T1000 (cell line): ENCODE measurements at regions not wholly inside any gene's neighbourhood (a gene's known extent, or its start where the extent isn't known, plus 50 kb on each side); places are given as distances from the start of the nearest gene placed in this dataset.
"Not testable (repeated sequence)": the region's sequence is repeated elsewhere in the genome, so short reads cannot be mapped to it uniquely, and the experiment has no call there.

Experiments
- DNase-seq: peaks from one replicate; lab custom pipeline; 2025; ENCODE audit warnings: mixed read lengths; lab: John Stamatoyannopoulos, UW

GRCh38 chr21:27570306-27570868, 603.5 kb upstream of the ADAMTS5 start:
- peak; percentile 46 for DNase-seq

GRCh38 chr21:27569831-27570230, 602.9 kb upstream of the ADAMTS5 start:
- DNase-seq = no peak

- no peak for DNase-seq
Measured at GRCh38 chr21:27569091-27569490, 602.2 kb upstream of the ADAMTS5 start.

- no peak for DNase-seq
Measured at GRCh38 chr21:27567381-27567780, 600.5 kb upstream of the ADAMTS5 start.

GRCh38 chr21:27566521-27566920, 599.6 kb upstream of the ADAMTS5 start:
- DNase-seq = no peak

GRCh38 chr21:27565364-27565763, 598.5 kb upstream of the ADAMTS5 start:
- DNase-seq = no peak

GRCh38 chr21:27564684-27565301, 597.9 kb upstream of the ADAMTS5 start:
- DNase-seq = no peak

GRCh38 chr21:27562303-27562702, 595.4 kb upstream of the ADAMTS5 start:
- no peak for DNase-seq

- no peak for DNase-seq
Measured at GRCh38 chr21:27561116-27561515, 594.2 kb upstream of the ADAMTS5 start.

- DNase-seq = no peak
Measured at GRCh38 chr21:27557356-27557755, 590.5 kb upstream of the ADAMTS5 start.

- no peak for DNase-seq
Measured at GRCh38 chr21:27555996-27556395, 589.1 kb upstream of the ADAMTS5 start.

- no peak for DNase-seq
Measured at GRCh38 chr21:27550287-27550686, 583.4 kb upstream of the ADAMTS5 start.

GRCh38 chr21:27548486-27548885, 581.6 kb upstream of the ADAMTS5 start:
- no peak for DNase-seq

GRCh38 chr21:27545754-27546349, 579.0 kb upstream of the ADAMTS5 start:
- DNase-seq = no peak

- not testable (repeated sequence) for DNase-seq
Measured at GRCh38 chr21:27542126-27542525, 575.2 kb upstream of the ADAMTS5 start.

- DNase-seq = no peak
Measured at GRCh38 chr21:27536319-27536718, 569.4 kb upstream of the ADAMTS5 start.

GRCh38 chr21:27535188-27535587, 568.3 kb upstream of the ADAMTS5 start:
- DNase-seq = no peak

- DNase-seq = no peak
Measured at GRCh38 chr21:27534206-27534605, 567.3 kb upstream of the ADAMTS5 start.

GRCh38 chr21:27532076-27532475, 565.2 kb upstream of the ADAMTS5 start:
- DNase-seq = no peak

GRCh38 chr21:27528697-27529096, 561.8 kb upstream of the ADAMTS5 start:
- DNase-seq = no peak

- no peak for DNase-seq
Measured at GRCh38 chr21:27526451-27526850, 559.6 kb upstream of the ADAMTS5 start.

- no peak for DNase-seq
Measured at GRCh38 chr21:27525780-27526179, 558.9 kb upstream of the ADAMTS5 start.

- DNase-seq = no peak
Measured at GRCh38 chr21:27519361-27519760, 552.5 kb upstream of the ADAMTS5 start.

GRCh38 chr21:27517177-27517576, 550.3 kb upstream of the ADAMTS5 start:
- DNase-seq = not testable (repeated sequence)
